T follicular helper cell (primary cell): ENCODE measurements at regions not wholly inside any gene's neighbourhood (a gene's known extent, or its start where the extent isn't known, plus 50 kb on each side); places are given as distances from the start of the nearest gene placed in this dataset.
"Not testable (repeated sequence)": the region's sequence is repeated elsewhere in the genome, so short reads cannot be mapped to it uniquely, and the experiment has no call there.

Experiments
- DNase-seq: peaks from one replicate; pipeline ENCODE4 v3.0.0-alpha.2; 2020; ENCODE audit warnings: low read depth

- no peak for DNase-seq
Measured at GRCh38 chr3:95167748-95168147, 1104.9 kb downstream of the NSUN3 start.

- DNase-seq: no peak
Measured at GRCh38 chr3:95168526-95168925, 1105.7 kb downstream of the NSUN3 start.

GRCh38 chr3:95172164-95172943, 1109.5 kb downstream of the NSUN3 start:
- DNase-seq: no peak

GRCh38 chr3:95177096-95177495, 1114.2 kb downstream of the NSUN3 start:
- no peak for DNase-seq

GRCh38 chr3:95184038-95184437, 1121.2 kb downstream of the NSUN3 start:
- no peak for DNase-seq

GRCh38 chr3:95189348-95189747, 1126.5 kb downstream of the NSUN3 start:
- DNase-seq: no peak

- DNase-seq: no peak
Measured at GRCh38 chr3:95197661-95198060, 1134.8 kb downstream of the NSUN3 start.

GRCh38 chr3:95200384-95200783, 1137.5 kb downstream of the NSUN3 start:
- no peak for DNase-seq

GRCh38 chr3:95210878-95211277, 1148.0 kb downstream of the NSUN3 start:
- DNase-seq: no peak

GRCh38 chr3:95212117-95212516, 1149.3 kb downstream of the NSUN3 start:
- DNase-seq: no peak

GRCh38 chr3:95215437-95215957, 1152.6 kb downstream of the NSUN3 start:
- DNase-seq: no peak

GRCh38 chr3:95217661-95218060, 1154.8 kb downstream of the NSUN3 start:
- no peak for DNase-seq

- no peak for DNase-seq
Measured at GRCh38 chr3:95218484-95218883, 1155.6 kb downstream of the NSUN3 start.

GRCh38 chr3:95226437-95226836, 1163.6 kb downstream of the NSUN3 start:
- no peak for DNase-seq

GRCh38 chr3:95227092-95227491, 1164.2 kb downstream of the NSUN3 start:
- DNase-seq: no peak

GRCh38 chr3:95228416-95228815, 1165.6 kb downstream of the NSUN3 start:
- DNase-seq: no peak

- DNase-seq: no peak
Measured at GRCh38 chr3:95235916-95236315, 1173.1 kb downstream of the NSUN3 start.

- DNase-seq: no peak
Measured at GRCh38 chr3:95237783-95238182, 1174.9 kb downstream of the NSUN3 start.

GRCh38 chr3:95240395-95240794, 1177.5 kb downstream of the NSUN3 start:
- no peak for DNase-seq

- DNase-seq: not testable (repeated sequence)
Measured at GRCh38 chr3:95241256-95241655, 1178.4 kb downstream of the NSUN3 start.

GRCh38 chr3:95246413-95246812, 1183.6 kb downstream of the NSUN3 start:
- DNase-seq: no peak

- no peak for DNase-seq
Measured at GRCh38 chr3:95254061-95254460, 1191.2 kb downstream of the NSUN3 start.

- DNase-seq: no peak
Measured at GRCh38 chr3:95254758-95255157, 1191.9 kb downstream of the NSUN3 start.

- no peak for DNase-seq
Measured at GRCh38 chr3:95265129-95265528, 1202.3 kb downstream of the NSUN3 start.
